ENCODE measurements at regions not wholly inside any gene's neighbourhood (a gene's known extent, or its start where the extent isn't known, plus 50 kb on each side); places are given as distances from the start of the nearest gene placed in this dataset.

DNA sequence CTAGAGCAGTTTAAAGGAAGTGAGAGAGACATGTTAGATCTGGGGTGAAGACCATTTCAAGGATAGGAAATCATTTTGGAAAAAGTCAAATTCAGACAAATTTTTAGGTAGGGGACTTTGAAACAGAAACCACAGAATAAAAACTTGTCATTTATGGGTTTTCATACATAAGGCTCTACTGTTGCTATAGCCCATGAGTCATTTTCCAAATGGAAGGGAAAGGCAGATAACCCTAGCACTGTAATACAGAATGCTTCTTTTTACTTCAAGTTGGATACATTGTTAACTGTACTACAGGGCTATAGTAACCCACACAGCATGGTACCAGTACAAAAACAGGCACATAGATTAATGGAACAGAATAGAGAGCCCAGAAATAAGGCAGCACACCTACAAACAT lies 455.4 kb downstream of the EBF1 start:
- DNase-seq = no peak

DNA sequence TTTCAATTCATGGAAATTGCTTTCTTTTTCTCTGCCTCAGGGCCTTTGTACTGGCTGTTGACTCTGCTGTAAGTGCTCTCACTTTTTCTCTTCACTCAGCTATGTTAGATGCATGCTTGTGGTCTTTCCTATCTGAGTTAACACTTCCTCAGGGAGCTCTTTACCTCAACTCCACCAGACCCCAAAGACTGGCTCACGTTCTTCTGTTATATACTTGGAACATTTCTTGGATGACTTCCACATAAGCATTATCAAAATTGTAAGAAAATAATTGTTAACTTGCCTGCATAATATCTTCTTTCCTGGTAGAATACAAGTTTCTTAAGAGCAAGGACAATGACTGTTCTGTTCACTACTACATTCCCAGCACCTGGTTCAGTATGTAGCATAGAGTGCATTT lies 455.9 kb downstream of the EBF1 start:
- DNase-seq = no peak

DNA sequence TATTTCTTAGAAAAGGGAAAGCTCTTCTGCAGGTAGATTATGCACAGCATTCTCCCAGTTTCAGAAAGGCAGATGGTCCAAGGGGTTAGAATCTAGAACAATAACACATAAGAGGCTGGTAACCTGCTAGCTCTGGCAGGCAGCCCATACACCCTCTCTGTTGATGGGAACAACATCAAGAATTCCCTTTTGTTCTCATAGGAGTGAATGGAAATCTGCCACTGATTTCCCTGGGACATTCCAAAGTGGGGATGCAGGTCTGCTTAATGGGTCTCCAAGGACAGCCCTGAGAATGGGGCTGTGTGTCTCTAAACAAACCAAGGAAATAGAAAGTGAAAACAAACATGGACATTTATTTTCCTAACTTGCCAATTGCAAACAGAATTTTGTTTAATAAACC lies 456.8 kb downstream of the EBF1 start:
- DNase-seq = no peak

DNA sequence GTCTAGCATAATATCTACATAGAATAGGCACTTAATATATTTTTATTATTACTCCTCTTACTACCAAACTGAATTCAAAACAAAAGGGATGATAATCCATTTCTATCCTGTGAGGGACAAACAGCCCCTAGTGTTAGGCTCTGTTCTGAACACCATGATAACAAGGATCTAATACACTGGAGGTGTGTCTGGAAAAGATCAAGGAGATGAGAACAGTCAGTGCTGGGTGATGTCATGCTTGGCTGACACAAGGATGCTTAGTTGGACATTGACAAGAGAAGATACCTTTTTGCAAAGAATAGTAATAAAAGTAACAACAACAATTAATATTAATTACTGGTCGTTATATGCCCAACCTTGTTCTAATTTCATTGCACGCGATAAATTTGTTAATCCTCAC lies 458.7 kb downstream of the EBF1 start:
- DNase-seq = no peak

DNA sequence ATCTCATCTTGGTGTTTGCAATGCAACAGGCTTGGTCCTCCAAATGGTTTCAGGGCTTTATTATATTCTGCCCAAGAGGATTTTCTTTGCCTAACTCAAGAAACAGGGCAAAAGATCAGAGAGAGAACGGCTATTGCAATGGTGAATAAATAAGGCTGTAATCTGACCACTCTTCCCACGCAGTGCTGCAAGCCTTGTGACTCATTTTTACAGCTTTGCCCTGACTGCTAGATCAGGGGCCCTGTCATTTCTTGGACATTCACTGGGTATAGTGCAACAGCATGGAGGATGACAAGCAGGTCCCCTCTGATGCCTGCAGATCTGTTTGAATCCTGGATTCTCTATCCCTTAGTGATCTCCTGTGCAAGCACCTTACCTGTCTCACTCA lies 459.1 kb downstream of the EBF1 start:
- no peak for DNase-seq

DNA sequence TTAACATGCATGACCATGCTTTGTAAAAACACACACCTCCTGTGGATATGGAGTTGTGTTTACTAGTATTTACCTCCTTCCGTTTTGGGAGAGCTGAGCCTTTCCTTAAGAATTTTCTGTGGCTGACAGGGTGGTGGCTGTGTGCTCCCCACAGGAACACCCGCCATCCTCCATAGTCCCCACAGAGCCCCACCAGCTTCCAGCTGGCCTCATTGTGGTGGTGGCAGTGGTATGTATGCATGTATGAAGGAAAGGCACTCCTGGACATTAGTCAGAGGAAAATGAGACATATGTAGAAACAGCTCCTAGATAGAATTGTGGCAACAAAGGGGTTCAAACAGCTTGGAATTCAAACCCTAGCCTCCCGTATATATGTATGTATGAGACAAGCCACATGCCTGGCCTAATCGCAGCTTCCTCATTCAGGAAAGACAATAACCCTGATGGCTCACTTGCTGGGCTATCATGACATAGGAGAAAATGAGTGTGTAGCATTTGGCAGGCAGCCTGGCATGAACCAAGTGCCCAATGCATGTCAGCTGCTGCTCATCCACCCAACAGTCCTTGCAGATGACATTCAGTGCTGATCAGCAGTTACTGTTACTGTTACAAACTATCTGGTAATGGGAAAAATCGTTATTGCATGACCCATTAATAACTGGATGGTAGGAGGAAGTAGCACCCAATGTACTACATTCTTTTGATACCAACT lies 459.7 kb downstream of the EBF1 start:
- DNase-seq = no peak

DNA sequence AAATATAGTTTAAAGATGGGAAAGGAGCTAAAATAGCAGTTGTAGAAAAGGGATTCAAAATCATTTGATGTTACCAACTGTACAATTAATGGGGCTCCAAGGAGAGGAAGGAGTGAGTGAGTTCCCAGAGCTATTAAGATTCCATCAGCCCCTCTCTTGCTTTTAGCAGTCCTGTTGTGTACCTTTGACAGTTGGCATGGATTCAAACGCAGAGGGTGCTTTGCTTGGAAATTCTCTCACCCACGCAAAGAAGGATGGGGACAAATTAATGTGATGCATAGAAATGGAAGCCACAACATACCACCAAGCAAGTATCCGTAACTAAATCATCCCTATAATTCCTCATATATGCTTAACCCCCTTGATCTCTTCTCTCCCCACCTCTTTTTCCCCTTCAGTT lies 461.3 kb downstream of the EBF1 start:
- no peak for DNase-seq

DNA sequence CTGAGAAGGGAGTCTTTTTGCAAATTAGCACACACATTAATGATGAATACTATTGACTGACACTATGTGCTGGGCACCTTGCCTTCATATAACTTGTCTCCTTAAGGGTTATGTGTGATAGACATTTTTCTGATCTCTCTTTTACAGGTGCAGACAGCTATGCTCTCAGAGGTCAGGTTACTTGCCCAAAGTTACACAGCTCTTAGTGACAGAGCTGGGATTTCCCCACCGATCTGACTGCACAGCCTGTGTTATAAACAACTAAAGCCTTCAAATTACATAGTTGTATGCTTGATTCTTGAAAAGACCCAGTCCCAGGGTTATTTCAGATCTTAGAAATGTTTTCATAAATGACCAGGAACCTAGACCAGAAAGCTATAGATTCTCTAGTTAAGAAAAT lies 462.7 kb downstream of the EBF1 start:
- no peak for DNase-seq

DNA sequence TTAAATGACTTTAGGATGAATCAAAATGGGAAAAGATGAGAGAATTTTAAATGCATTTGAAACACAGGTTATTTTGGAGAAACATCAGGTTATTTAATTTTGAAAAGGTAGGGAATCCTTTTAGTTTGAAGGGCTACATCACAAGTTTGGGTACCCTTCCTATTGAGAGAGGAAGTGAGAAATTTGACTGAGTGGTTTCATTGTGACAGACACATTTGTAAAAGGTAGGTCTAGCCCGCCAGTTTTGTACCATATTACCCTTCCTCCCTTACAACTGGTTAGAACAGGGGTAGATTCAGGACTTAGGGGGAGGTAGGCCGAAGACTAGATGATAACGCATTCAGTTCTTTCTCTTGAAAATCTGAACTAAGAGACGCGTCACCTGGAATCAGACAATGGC lies 464.2 kb downstream of the EBF1 start:
- DNase-seq = no peak

DNA sequence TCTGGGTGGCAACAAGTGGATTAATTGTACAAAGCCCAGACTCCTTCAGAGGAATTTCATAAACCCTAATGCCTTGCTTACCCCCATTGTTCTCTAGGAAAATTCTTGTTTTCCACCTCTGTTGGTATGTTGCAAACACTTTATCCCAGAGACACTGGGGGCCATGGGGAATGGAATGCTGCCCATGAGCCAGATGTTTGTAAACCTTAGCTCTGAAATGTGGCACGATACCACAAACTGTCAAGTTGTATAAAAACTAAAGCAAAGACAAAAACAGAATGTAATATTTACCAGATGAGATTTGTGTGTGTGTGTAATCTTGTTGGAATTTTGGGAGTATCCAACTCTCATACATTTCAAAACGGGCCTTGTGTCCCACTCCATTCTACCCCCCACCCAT lies 465.0 kb downstream of the EBF1 start:
- DNase-seq = no peak

DNA sequence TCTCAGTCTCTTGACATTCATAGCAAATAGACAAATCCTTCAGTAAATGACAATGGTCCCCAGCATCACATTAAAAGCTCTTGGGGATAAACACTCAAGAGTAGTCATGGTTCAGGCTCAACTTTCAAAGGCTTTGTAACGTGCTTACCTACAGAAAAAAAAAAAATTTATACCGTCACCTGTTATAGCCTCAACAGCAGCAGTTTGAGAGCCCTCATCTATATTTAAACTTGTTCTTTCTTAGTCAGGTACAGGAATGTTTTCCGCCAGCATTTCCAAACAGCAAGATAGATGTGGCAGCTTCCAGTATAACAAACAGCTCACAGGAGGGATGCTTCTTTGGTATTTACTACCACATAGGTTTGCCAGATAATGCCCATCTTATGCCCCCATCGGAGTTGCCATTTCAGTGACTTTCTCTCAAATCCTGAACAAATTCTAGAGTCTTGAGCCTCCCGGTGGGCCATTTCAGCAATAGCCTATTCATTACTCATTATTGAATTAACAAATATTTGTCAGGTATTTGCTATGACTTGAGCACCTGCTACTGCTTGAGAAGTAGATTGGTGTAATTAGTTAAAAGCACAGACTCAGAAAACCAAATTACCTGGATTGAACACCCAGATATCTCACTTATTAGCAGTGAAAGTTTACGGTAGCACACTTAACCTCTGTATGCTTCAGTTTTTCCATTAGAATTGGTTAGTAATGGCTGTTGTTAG lies 470.0 kb downstream of the EBF1 start:
- no peak for DNase-seq

DNA sequence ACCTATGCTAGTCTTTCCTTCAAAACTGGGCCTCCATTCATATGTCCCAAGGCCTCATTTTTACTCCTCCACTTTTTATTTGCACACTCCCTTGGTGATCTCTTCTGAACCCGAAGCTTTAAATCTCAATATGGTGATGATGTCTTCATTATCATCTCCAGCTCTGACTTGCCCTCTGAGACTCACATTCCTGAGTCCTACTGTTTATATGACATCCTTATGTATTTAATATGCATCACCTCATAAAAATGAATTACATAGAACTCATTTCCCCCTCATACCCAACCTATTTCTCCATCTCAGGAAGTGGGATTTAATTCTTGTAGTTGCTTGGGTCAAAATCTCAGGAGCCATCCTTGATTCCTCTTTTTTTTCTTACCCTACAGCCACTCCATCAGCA lies 473.0 kb downstream of the EBF1 start:
- no peak for DNase-seq

DNA sequence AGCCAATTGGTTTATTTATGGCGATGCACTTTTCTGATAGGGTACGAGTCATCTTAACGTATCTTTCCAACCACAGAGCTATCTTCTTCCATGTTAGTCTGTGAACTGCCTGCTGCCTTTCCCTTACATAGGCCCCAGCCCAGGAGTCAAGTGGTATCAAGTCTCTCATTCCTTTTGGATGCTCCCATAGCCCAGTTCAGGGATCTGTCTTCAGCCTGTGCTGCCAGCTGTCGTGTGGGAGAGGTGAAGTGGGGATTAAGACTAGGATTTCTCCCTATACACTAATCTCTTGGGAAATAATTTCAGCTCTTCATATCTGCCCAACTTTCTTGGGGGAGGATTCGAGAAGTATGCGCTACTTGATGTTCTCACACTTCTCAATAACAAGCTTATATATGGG lies 475.7 kb downstream of the EBF1 start:
- DNase-seq = no peak

DNA sequence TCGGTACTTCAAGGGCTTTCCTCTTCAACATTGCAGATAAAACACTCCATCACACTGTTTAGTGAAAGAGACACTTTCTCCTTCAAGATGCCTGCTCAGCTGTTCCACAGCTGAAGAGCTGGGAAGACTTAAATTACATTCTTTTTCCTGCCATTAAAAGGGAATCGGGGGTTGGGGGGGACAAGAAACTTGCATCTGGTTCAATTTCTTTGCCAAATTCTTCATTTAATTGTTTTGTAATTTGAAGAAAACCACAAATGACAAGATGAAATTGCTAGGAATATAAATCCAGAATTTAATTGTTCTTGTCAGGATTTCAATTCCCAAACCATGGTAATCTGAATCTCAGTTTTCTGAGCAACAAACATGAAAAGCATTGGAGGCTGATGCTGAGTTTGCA lies 478.3 kb downstream of the EBF1 start:
- DNase-seq = no peak

DNA sequence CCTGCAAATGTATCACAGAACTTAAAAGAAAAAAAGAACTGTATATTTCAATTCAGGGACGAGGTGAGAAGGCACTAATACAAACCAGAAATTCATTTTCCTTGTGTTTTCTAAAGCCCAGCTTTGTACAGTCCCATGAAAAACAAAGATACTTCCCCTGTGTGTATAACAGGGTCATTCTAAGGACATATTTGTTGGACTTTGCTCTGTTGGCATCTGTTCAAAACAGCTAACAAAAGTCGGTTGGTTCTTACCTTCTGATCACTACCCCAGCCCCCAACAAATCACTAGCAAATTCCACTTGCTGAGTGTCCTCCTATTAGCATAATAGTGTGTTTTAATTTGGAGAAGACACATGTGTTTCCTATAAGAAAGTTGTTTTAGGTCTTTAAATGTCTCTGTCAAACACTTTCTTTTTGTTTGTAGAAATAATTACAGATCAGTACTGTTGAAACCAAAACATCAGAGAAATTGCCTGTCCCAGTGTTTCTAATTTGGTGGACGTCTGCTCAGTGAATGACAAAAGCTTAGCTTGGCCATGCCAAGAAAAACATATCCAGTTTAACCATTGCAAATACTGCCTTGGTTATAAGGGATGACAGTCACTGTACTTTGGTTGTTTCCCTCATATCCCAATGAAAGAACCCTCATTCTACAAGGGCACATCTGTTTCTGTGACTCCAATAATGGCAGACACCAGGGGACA lies 480.5 kb downstream of the EBF1 start:
- DNase-seq = no peak

DNA sequence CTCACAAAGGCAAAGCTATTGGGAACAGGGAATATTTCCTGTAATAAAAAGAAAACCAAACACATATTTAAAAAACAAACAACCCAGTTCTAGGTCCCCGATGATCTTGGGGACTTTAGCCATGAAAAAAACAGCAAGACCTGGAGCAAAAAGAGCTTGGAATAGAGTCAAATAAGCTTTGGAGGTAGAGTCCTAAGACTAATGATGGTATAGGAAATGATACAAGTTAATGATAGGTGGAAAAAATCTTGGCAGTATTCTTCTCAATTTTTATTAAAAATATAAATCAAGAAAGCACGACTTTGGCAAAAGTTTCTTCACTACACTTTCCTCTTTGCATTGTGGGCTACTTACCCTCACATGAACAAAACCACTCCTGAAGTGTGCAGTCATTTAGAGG lies 481.5 kb downstream of the EBF1 start:
- no peak for DNase-seq

DNA sequence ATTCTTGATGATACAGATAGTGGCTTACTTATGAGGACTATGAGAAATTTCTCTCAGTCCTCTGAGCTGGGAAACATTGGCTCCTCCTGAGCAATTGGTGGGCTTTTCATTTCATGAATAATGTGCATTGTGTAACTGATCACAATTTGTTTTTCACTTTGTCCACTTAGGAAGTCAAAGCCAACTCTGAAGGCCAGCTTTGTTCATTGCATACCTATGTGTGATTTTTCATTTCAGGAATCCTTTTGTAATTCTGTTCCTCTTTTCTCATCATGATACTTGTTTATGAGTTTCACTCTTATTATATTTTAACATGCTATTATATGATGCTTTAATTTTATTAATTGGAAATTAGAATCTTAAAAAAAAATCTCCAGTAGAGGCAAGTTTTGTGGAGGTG lies 483.0 kb downstream of the EBF1 start:
- DNase-seq = no peak

DNA sequence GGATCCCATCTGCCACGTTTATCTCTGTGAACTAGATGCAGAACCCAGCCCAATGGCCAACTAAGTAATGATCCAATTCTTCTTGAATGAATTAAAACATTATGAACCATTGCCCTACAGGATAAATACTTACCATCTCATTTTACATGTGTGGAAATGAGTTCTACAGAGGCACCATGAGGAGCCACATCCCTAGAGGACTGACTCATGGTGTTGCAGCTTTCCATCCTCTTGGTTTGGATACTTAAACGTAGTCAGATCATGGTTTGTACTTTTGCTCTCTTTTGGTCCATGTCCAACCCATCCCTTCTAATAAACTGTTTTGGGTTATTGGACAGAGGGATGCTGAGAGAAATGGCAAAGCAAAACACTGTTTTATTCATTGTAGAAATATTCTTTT lies 484.8 kb downstream of the EBF1 start:
- DNase-seq = no peak

DNA sequence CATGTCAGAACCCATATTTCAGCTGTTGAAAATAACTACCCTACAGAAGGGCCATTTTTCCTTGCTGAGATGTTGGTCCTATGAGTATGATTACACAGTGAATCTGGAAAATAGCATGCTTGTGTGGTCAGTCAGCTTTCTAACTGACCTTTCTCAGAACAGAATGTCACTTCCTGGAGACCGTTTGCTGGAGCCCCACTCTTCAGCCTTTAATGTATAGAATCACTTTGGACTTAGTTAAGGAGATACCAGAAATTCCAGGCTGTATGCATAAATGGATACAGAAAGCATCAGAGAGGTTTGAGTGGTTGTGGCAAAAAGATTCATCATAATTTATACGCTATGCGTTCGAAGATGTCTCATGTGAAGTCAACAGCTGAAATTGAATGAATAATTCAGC lies 488.1 kb downstream of the EBF1 start:
- no peak for DNase-seq

DNA sequence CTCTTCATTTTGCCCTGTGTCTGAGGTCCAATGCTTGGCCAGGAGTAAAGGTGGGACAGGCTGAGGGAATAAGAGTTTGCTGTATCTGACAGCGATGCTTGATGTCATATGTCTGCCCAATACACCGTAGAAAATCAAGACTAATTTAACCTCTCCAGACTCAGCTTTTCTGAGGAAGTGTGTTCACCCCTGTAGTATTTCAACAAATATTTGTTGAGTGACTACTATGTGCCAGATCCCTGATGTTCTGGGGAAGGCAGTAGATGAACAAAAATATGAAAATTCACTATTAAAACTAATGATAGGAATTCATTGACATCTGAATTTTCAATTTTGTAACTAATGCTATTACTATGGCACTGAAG lies 489.7 kb downstream of the EBF1 start:
- DNase-seq = no peak

DNA sequence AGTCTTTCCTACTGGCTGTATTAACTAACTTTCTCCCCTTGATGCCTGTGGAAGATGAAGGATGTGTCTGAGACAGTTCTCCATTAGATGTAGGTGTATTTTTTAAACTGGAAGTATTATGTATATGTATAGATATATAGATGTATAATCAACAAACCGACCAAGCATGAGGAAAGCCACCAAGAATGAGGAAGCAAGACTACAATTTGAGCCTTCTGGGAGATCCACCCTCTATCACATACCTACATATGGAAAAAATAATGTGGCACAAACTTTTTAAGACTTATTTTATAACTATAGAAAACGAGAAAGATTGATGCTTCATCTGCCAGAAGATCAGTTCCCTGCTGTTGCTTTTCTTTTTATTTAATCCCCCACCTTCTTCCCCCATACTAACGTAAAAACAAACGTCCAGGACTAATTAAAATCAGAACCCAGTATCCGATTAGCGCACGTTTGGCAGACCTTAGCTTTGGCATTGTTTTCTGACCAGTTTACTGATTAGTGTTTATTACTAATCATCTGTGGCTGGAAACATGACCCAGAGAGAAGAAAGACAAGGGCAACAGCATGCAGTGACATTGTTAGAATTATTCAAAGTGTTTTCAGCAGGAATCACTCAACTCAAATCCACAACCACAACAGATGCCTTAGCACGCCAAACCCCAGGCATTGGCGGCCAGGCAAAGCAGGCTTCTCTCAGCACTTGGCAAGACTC lies 490.2 kb downstream of the EBF1 start:
- no peak for DNase-seq

DNA sequence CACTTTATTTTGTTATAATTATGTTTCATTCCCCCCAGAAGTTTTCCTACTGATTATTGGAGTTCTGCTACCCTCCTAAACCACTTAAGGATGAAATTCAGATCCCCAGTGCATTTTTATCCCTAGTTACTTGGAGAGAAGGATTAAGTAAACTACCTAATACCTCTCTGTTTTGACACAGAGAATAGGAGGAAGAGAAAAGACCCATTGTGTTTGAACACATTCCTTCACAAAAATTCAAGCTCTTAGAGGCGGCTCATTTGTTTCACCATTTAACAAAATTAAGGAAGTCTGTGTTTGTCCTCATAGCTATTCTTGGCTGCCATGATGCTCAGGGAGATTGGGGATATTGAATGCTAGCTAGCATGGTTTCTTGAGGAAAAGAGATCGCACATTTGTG lies 492.6 kb downstream of the EBF1 start:
- DNase-seq = no peak

DNA sequence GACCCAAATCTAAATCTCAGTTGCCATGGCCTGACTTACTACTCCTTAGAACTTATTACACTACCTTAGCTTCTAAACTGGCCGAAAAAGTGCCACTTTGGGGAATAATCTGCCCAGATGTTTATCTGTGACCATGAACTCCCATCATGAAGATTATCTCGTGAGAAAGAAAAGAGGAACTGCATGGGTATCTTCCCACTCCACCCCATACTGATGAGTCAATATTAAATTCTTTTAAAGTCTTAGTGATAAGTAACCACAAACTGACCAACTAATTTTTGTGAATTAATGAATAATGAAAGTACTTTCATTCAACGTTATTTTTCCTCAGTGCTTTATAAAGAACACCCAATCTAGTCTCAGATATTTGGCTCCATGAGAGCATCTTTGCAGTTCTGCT lies 493.5 kb downstream of the EBF1 start:
- DNase-seq = no peak

DNA sequence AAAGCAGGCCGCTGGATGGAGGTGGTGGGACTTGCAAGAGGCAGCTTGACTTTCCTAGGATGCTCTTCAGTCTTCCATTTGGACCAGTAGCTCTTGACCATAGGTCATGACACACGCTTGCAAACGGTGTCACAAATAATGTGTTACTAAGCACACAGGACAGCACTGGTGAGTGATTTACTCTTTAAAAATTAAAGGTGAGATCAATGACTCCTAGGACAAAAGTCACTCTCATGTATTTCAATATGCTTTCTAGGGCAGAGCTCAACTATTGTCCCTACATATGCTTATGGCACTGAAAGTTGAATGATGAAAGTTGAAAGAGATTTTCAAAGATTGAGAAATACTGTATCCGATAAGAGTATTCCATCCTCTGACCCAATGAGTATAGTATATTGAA lies 496.7 kb downstream of the EBF1 start:
- DNase-seq = no peak
